BLaER1 treated with 17β-estradiol and CSF1 and Interleukin-3, amounts not matched to agents 10 nM and 100 nM (cell line): ENCODE measurements at regions not wholly inside any gene's neighbourhood (a gene's known extent, or its start where the extent isn't known, plus 50 kb on each side); places are given as distances from the start of the nearest gene placed in this dataset.
A peak's percentile ranks its signal among the peaks of the same experiment; 100 is the strongest.

Experiments
- H3K27ac ChIP-seq, 11 experiments: shearing (Covaris generic); formaldehyde crosslinking; 2 replicates each; pipeline ENCODE4 v1.8.1; 2022
- H3K27me3 ChIP-seq, 11 experiments: shearing (Covaris generic); formaldehyde crosslinking; 2 replicates each; pipeline ENCODE4 v1.8.1; 2022
- H3K36me3 ChIP-seq, 11 experiments: shearing (Covaris generic); formaldehyde crosslinking; 2 replicates each; pipeline ENCODE4 v1.8.1; 2022
- H3K4me1 ChIP-seq, 10 experiments: shearing (Covaris generic); formaldehyde crosslinking; 2 replicates each; pipeline ENCODE4 v1.8.1; 2022
- H3K4me2 ChIP-seq, 11 experiments: shearing (Covaris generic); formaldehyde crosslinking; 2 replicates each; pipeline ENCODE4 v1.8.1; 2022
- H3K4me3 ChIP-seq, 10 experiments: shearing (Covaris generic); formaldehyde crosslinking; 2 replicates each; pipeline ENCODE4 v1.8.1; 2022
- H3K9ac ChIP-seq, 11 experiments: shearing (Covaris generic); formaldehyde crosslinking; 2 replicates each; pipeline ENCODE4 v1.8.1; 2022
- H3K9me3 ChIP-seq, 11 experiments: shearing (Covaris generic); formaldehyde crosslinking; replicated peaks in 1 of 11; 2 replicates each; pipeline ENCODE4 v1.8.1; 2022
- H4K20me1 ChIP-seq, 11 experiments: shearing (Covaris generic); formaldehyde crosslinking; 2 replicates each; pipeline ENCODE4 v1.8.1; 2022
- Cebpa-rat ChIP-seq, 11 experiments: shearing (Covaris generic); IDR thresholded peaks; 2 replicates each; pipeline ENCODE4 v1.8.1; 2022

DNA sequence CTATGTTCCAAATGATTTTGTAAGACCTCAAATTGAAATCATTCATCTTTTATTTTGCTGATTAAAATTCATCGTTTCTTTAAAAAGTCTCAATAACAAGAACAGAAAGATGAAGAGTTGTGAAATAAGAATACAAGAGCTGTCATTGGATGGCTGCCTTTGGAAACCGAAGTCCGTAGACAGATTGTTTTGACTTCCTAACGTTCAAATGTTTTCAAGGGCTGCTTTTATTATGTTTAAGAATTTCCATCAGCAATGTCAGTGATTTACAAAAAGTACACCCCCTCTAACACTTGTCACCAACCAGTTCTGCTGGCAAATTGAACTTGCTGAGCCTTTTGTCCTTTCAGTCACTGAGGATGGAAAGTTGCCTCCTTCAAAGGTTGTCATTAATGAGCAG lies 89.6 kb downstream of the KCNE4 start:
- Histone ChIP-seq H3K4me3 (no peak overlapping the region), H3K9me3 (no peaks in the 10 kb centered on the region), H4K20me1 (no peaks in the 10 kb centered on the region), H3K4me1 (no peaks in the 10 kb centered on the region), H3K9ac (no peak overlapping the region), H3K36me3 (no peaks in the 10 kb centered on the region), H3K4me2 (no peak overlapping the region), H3K27me3 (no peaks in the 10 kb centered on the region), H3K27ac (no peak overlapping the region)
- no peak for TF ChIP-seq Cebpa-rat (IDR thresholded peaks at IDR 0.05)

GRCh38 chr2:223142118-223142517 lies 90.1 kb downstream of the KCNE4 start:
- TF ChIP-seq Cebpa-rat (IDR thresholded peaks at IDR 0.05) = no peak
- Histone ChIP-seq H3K27me3 (no peaks in the 10 kb centered on the region), H3K4me2 (no peak overlapping the region), H3K9ac (no peak overlapping the region), H3K4me1 (no peaks in the 10 kb centered on the region), H3K4me3 (no peak overlapping the region), H4K20me1 (no peaks in the 10 kb centered on the region), H3K27ac (no peak overlapping the region), H3K9me3 (no peaks in the 10 kb centered on the region), H3K36me3 (no peaks in the 10 kb centered on the region)

DNA sequence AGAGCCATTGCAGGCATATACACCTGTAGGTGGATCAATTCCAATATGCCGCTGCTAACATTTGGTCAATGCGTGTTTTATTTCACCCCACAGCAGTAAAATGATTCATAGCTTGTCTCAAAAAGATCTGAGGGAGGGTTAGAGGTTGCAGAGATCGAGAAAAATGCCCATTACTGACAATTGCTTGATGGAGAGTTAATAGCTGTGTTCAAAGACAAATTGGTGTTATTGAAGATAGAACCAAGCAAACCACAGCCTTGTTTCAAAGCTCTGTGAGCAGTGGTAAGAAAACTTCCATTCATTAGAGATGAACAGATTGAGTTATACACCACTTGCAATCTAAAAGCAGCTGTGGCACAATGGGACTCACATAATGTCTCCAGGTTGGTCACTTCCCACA lies 95.4 kb downstream of the KCNE4 start:
- Histone ChIP-seq H4K20me1 (no peaks in the 10 kb centered on the region), H3K9ac (no peak overlapping the region), H3K4me2 (no peak overlapping the region), H3K4me1 (no peaks in the 10 kb centered on the region), H3K27me3 (no peaks in the 10 kb centered on the region), H3K4me3 (no peak overlapping the region), H3K9me3 (no peaks in the 10 kb centered on the region), H3K36me3 (no peaks in the 10 kb centered on the region), H3K27ac (no peak overlapping the region)
- no peak for TF ChIP-seq Cebpa-rat (IDR thresholded peaks at IDR 0.05)

DNA sequence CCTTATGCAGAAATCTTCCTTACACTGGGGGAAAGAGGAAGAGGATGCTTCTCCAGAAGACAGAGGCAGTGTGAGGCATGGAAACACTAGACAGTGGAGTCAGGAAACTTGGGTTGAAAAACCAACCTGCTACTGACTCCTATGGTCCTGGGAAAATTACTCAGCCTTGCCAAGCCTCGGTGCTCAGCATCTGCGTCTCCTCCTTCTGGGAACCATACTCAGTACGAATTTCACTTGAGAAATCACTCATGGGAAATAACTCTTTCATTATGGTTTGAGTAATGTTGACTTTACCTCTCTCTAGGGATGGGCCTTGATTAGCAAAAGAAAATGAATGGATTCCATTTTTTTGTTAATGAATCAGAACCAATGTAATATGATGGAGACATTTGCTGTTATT lies 96.5 kb downstream of the KCNE4 start:
- H3K9ac ChIP-seq = no peak overlapping the region
- H3K9me3 ChIP-seq = no peaks in the 10 kb centered on the region
- no peaks in the 10 kb centered on the region for H3K36me3 ChIP-seq
- H3K4me1 ChIP-seq = no peaks in the 10 kb centered on the region
- no peaks in the 10 kb centered on the region for H3K27me3 ChIP-seq
- TF ChIP-seq Cebpa-rat (IDR thresholded peaks at IDR 0.05) = no peak
- H3K4me2 ChIP-seq = no peak overlapping the region
- H3K27ac ChIP-seq = no peak overlapping the region
- no peaks in the 10 kb centered on the region for H4K20me1 ChIP-seq
- no peak overlapping the region for H3K4me3 ChIP-seq

- TF ChIP-seq Cebpa-rat (IDR thresholded peaks at IDR 0.05) = no peak
- Histone ChIP-seq H3K9ac (no peak overlapping the region), H3K9me3 (no peaks in the 10 kb centered on the region), H3K4me1 (no peaks in the 10 kb centered on the region), H3K27me3 (no peaks in the 10 kb centered on the region), H3K36me3 (no peaks in the 10 kb centered on the region), H3K27ac (no peak overlapping the region), H4K20me1 (no peaks in the 10 kb centered on the region), H3K4me3 (no peak overlapping the region), H3K4me2 (no peak overlapping the region)
Measured at GRCh38 chr2:223155956-223156355, 104.0 kb downstream of the KCNE4 start.

DNA sequence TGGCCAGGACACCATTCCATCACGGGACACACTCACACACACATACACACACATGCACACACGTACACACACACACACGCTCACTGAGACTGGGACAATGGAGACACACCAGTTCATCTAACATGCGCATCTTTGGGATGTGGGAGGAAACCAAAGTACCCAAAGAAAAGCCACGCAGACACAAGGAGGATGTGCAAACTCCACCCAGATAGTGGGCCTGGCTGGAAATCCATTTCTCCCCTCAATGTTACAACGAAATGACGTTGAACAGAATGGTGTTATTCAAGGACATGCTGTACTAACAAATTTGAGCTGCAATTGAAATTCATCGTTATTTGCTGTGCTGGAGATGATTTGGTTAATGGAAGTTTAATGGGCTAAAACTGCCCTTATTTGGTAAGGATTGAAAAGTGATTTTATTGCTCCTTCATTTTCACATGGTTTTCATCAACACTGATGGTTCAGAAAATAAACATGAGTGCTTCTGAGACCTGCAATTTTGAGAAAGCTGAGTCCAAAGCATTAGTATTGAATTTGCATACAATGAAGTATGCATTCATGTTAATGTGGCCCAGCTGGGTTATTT lies 110.0 kb downstream of the KCNE4 start:
- Histone ChIP-seq H3K27me3 (no peaks in the 10 kb centered on the region), H3K36me3 (no peaks in the 10 kb centered on the region), H3K9me3 (no peaks in the 10 kb centered on the region), H3K4me2 (no peak overlapping the region), H3K27ac (no peak overlapping the region), H3K4me3 (no peak overlapping the region), H4K20me1 (no peaks in the 10 kb centered on the region), H3K4me1 (peaks cover 0 to 6% (median 1%) of the 10 kb centered on the region in 10 experiments; a peak in 5 of 20 replicates), H3K9ac (no peak overlapping the region)
- TF ChIP-seq Cebpa-rat (IDR thresholded peaks at IDR 0.05) = no peak

DNA sequence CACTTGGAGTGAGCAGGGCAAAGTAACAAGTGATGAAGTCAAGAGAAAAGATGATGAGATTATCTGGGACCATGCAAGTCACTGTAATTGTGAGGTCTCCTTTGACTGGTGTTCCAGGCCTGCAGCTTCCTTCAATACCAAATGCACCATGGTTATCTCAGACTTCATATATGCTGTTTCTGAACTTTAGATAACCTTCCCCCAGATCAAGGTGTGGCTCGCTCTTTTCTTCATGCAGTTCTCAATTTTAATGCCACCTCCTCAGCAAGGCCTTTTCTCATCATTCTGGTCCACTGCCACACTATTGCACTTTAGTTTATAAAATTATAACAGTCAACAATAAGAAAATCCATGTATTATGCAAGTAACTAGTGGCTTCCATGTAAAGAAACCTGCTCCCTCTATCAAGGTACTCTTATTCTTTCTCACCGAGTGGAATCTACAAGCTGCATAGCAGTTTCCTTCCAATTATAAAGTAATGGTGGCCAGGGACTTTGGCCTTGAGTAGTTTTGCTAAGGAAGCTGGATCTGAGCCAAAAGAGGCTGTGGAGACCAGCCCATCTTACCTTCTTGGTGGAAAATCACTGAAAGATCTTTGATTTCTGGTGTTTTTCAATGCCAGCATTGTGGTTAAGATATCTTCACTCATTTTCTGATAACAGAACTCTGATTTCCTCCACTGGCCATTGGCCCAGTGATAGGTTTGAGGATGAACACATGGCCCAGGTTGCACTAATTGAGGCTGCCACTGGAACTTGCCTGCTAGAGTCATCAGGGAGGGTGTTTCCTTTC lies 113.6 kb downstream of the KCNE4 start:
- Histone ChIP-seq H3K27me3 (no peaks in the 10 kb centered on the region), H3K27ac (no peak overlapping the region), H3K9me3 (peaks cover 0 to 7% (median 0%) of the 10 kb centered on the region in 11 experiments; a peak in 2 of 22 replicates), H4K20me1 (no peaks in the 10 kb centered on the region), H3K4me1 (peaks cover 0 to 8% (median 2%) of the 10 kb centered on the region in 10 experiments; a peak in 5 of 20 replicates), H3K9ac (no peak overlapping the region), H3K36me3 (no peaks in the 10 kb centered on the region), H3K4me3 (no peak overlapping the region), H3K4me2 (no peak overlapping the region)
- no peak for TF ChIP-seq Cebpa-rat (IDR thresholded peaks at IDR 0.05)

DNA sequence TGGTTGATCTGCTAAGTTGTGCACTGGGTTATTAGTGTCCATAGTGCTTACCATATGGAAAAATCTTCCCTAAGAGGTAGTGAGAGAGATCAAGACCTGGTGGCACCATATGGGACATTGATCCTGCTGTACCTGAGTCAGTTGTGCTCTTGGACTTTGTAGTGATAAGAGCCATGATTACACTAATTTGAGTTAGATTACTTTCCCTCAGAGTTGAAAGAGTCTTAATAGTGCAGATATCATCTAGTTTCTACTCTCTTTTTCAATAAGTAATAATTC lies 114.2 kb downstream of the KCNE4 start:
- Histone ChIP-seq H3K27ac (no peak overlapping the region), H3K4me1 (peaks cover 0 to 8% (median 2%) of the 10 kb centered on the region in 10 experiments; a peak in 5 of 20 replicates), H3K36me3 (no peaks in the 10 kb centered on the region), H4K20me1 (no peaks in the 10 kb centered on the region), H3K4me3 (no peak overlapping the region), H3K4me2 (no peak overlapping the region), H3K27me3 (no peaks in the 10 kb centered on the region), H3K9me3 (peaks cover 0 to 7% (median 0%) of the 10 kb centered on the region in 11 experiments; a peak in 2 of 22 replicates), H3K9ac (no peak overlapping the region)
- TF ChIP-seq Cebpa-rat (IDR thresholded peaks at IDR 0.05) = no peak

- peaks cover 0 to 8% (median 2%) of the 10 kb centered on the region in 10 experiments; a peak in 5 of 20 replicates for H3K4me1 ChIP-seq
- peak overlapping the region in 3 of 11 experiments; percentile 3 to 27 (median 18); a peak in 4 of 22 replicates for H3K4me2 ChIP-seq
- H3K9me3 ChIP-seq = peaks cover 0 to 7% (median 0%) of the 10 kb centered on the region in 11 experiments; a peak in 2 of 22 replicates
- no peak overlapping the region for H3K9ac ChIP-seq
- no peaks in the 10 kb centered on the region for H3K27me3 ChIP-seq
- H3K36me3 ChIP-seq = no peaks in the 10 kb centered on the region
- no peaks in the 10 kb centered on the region for H4K20me1 ChIP-seq
- H3K27ac ChIP-seq = no peak overlapping the region
- no peak for TF ChIP-seq Cebpa-rat (IDR thresholded peaks at IDR 0.05)
- H3K4me3 ChIP-seq = no peak overlapping the region
Measured at GRCh38 chr2:223166983-223167650, 115.1 kb downstream of the KCNE4 start.
